CD4-positive, CD25-positive, alpha-beta regulatory T cell (primary cell): ENCODE measurements at regions not wholly inside any gene's neighbourhood (a gene's known extent, or its start where the extent isn't known, plus 50 kb on each side); places are given as distances from the start of the nearest gene placed in this dataset.

Experiments
- ATAC-seq, 2 donors: fragments of 150-1000 bp; cut with Tn5 transposase; one replicate each; pipeline ENCODE4 v1.10.0; 2021; ENCODE audit warnings: low read depth in 2 of 2, moderate number of reproducible peaks in 2 of 2, moderate library complexity in 1 of 2
- DNase-seq, 3 donors: peaks; one replicate each; pipeline versions ENCODE4 v3.0.0 to v3.0.0-alpha.2; 2012 to 2022; ENCODE audit warnings: mixed read lengths in 1 of 3
- H3K27ac ChIP-seq: one replicate; pipeline ENCODE4 v1.7.0; 2013; ENCODE audit warnings: mild to moderate bottlenecking, low read length; ENCODE audit not compliant: insufficient read depth, poor library complexity, severe bottlenecking
- H3K27me3 ChIP-seq: one replicate; pipeline ENCODE4 v1.7.0; 2013; ENCODE audit warnings: low read length; ENCODE audit not compliant: control insufficient read depth, insufficient read depth
- H3K36me3 ChIP-seq: one replicate; pipeline ENCODE4 v1.7.0; 2013; ENCODE audit warnings: mild to moderate bottlenecking, low read length, moderate library complexity; ENCODE audit not compliant: control insufficient read depth, insufficient read depth
- H3K4me1 ChIP-seq: 2 replicates; pipeline ENCODE4 v1.7.0; 2013; ENCODE audit warnings: mild to moderate bottlenecking, low read length; ENCODE audit not compliant: insufficient read depth, control insufficient read depth, poor library complexity, severe bottlenecking
- H3K4me3 ChIP-seq: one replicate; pipeline ENCODE4 v1.7.0; 2013; ENCODE audit warnings: low read depth, mild to moderate bottlenecking, low read length, moderate library complexity
- H3K9me3 ChIP-seq, 2 experiments: 1 replicate in 1 of 2; 2 replicates in 1 of 2; pipeline ENCODE4 v1.7.0; 2013; ENCODE audit warnings: low read length in 2 of 2, mild to moderate bottlenecking in 1 of 2, moderate library complexity in 1 of 2; ENCODE audit not compliant: control insufficient read depth in 2 of 2
- H3K27ac Mint-ChIP-seq, 3 donors: one replicate each; pipeline ENCODE4 v1.8.0; 2020 to 2022; ENCODE audit warnings: mild to moderate bottlenecking in 3 of 3, mixed read lengths in 3 of 3, moderate library complexity in 2 of 3
- H3K27me3 Mint-ChIP-seq: one replicate; pipeline ENCODE4 v1.8.0; 2022; ENCODE audit warnings: mild to moderate bottlenecking, mixed read lengths
- H3K36me3 Mint-ChIP-seq: one replicate; pipeline ENCODE4 v1.8.0; 2020; ENCODE audit warnings: mixed read lengths
- H3K4me1 Mint-ChIP-seq, 4 donors: one replicate each; pipeline ENCODE4 v1.8.0; 2020 to 2022; ENCODE audit warnings: mixed read lengths in 4 of 4, mild to moderate bottlenecking in 1 of 4
- H3K4me3 Mint-ChIP-seq, 4 donors: one replicate each; pipeline ENCODE4 v1.8.0; 2020 to 2022; ENCODE audit warnings: mild to moderate bottlenecking in 4 of 4, mixed read lengths in 4 of 4, moderate library complexity in 3 of 4
- H3K9me3 Mint-ChIP-seq, 7 donors: one replicate each; pipeline ENCODE4 v1.8.0; 2020 to 2022; ENCODE audit warnings: mixed read lengths in 7 of 7, mild to moderate bottlenecking in 3 of 7, moderate library complexity in 2 of 7

DNA sequence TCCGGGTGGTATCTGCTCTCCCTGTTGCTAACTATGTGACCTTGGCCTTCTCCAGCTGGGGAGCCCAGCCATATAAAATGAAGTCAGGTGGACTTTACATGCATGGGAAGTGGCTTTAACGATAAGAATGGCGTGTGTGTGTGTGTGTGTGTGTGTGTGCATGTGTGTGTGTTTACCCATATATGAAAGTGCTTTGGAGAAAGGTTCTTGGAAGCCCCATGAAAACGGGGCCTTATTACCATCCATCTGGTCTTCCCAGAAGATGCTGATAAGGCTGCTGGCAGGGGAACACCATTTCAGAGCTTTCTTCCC is 94.8 kb downstream of the LRRC74A start:
- Mint-ChIP-seq H3K4me3 (peak overlapping the region in 1 of 4 donors; percentile 46), H3K9me3 (no peaks in the 10 kb centered on the region), H3K27ac (peak overlapping the region in 2 of 3 donors; percentile 44 to 79), H3K36me3 (no peaks in the 10 kb centered on the region), H3K27me3 (no peaks in the 10 kb centered on the region), H3K4me1 (peaks cover 5 to 65% (median 19%) of the 10 kb centered on the region in 4 donors)
- no peaks in the 10 kb centered on the region for H3K36me3 ChIP-seq
- H3K9me3 ChIP-seq, result no peaks in the 10 kb centered on the region
- no peaks in the 10 kb centered on the region for H3K27me3 ChIP-seq
- no peak overlapping the region for H3K27ac ChIP-seq
- ATAC-seq (no peak), DNase-seq (no peak)
- no peak overlapping the region for H3K4me3 ChIP-seq
- H3K4me1 ChIP-seq, result peaks cover 32% of the 10 kb centered on the region

- Mint-ChIP-seq H3K9me3 (no peaks in the 10 kb centered on the region), H3K4me1 (peaks cover 5 to 60% (median 17%) of the 10 kb centered on the region in 4 donors), H3K27me3 (no peaks in the 10 kb centered on the region), H3K27ac (peak overlapping the region in 2 of 3 donors; percentile 44 to 79), H3K4me3 (peak overlapping the region in 1 of 4 donors; percentile 46), H3K36me3 (no peaks in the 10 kb centered on the region)
- no peak overlapping the region for H3K27ac ChIP-seq
- H3K36me3 ChIP-seq, result no peaks in the 10 kb centered on the region
- H3K4me1 ChIP-seq, result peaks cover 28% of the 10 kb centered on the region
- no peak for ATAC-seq
- H3K27me3 ChIP-seq, result no peaks in the 10 kb centered on the region
- DNase-seq, result no peak
- H3K4me3 ChIP-seq, result no peak overlapping the region
- no peaks in the 10 kb centered on the region for H3K9me3 ChIP-seq
Observed at GRCh38 chr14:76920331-76921087, 94.3 kb downstream of the LRRC74A start.

DNA sequence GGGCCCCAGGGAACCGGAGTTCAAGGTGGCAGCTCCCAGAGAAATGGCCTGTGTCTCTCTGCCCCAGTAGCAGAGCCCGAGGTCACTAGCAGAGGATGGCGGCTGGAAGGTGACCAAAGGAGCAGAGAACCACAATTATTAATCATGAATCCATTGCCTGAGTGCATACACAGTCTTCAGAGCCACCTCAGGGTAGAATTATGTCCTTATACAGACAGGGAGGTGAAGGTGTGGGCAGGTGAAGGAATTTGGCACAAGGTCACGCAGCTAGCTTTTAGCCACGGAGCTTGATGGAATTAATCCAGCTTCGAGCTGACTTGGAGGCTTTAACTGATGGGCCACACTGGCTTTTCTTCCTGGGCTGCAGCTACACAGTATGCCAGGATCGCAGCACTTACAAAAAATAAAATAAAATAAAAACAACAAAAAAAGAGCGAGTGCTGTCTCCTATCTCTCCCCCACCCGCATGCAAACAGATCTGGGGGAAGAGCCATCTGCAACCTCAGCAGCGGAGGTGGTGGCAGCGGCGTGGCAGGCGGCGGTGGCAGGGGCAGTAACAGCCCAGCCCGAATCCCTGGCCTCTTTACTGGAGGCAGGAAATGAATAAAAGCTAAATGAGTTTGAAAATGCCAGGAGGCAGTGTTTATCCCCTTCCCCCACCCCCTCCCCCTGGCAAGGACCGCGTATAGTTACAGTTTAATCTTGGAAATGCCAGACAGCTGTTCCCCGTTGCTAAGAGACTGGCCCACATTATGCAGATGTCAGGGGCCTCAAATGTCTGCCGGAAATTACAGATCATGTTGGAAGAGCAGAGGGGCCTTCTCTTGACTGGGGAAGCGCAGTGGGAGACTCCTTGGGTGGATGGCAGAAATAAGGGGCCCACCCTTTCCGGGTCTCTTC is 93.5 kb downstream of the LRRC74A start:
- no peak overlapping the region for H3K27ac Mint-ChIP-seq
- no peaks in the 10 kb centered on the region for H3K9me3 Mint-ChIP-seq
- Histone ChIP-seq H3K4me1 (peaks cover 25% of the 10 kb centered on the region), H3K27me3 (no peaks in the 10 kb centered on the region), H3K9me3 (no peaks in the 10 kb centered on the region), H3K27ac (no peak overlapping the region), H3K36me3 (no peaks in the 10 kb centered on the region), H3K4me3 (no peak overlapping the region)
- no peaks in the 10 kb centered on the region for H3K36me3 Mint-ChIP-seq
- H3K27me3 Mint-ChIP-seq, result no peaks in the 10 kb centered on the region
- DNase-seq (peak in 1 of 3 donors; percentile 33), ATAC-seq (peak in 1 of 2 donors; percentile 32)
- peaks cover 0 to 55% (median 17%) of the 10 kb centered on the region in 4 donors for H3K4me1 Mint-ChIP-seq
- peak overlapping the region in 3 of 4 donors; percentile 43 to 64 (median 53) for H3K4me3 Mint-ChIP-seq
